Right lobe of liver (tissue), 6 donors: ENCODE measurements at regions not wholly inside any gene's neighbourhood (a gene's known extent, or its start where the extent isn't known, plus 50 kb on each side); places are given as distances from the start of the nearest gene placed in this dataset.
A peak's percentile ranks its signal among the peaks of the same experiment; 100 is the strongest.

Source experiments
- ATAC-seq, 4 donors: fragments of 200-7000 bp; cut with Tn5 transposase; one replicate each; pipeline ENCODE4 v1.9.1; 2020; ENCODE audit warnings: mild to moderate bottlenecking in 4 of 4, moderate library complexity in 4 of 4
- DNase-seq, 3 donors: peaks; one replicate each; pipeline ENCODE4 v3.0.0-alpha.2; 2020
- H3K27ac ChIP-seq, 3 donors: fragments of 200-600 bp; one replicate each; pipeline ENCODE4 v1.8.0; 2022
- H3K27me3 ChIP-seq, 2 donors: fragments of 200-600 bp; one replicate each; pipeline ENCODE4 v1.8.0; 2022
- H3K36me3 ChIP-seq, 4 donors: fragments of 200-600 bp; sonication (generic) in 1 of 4; one replicate each; pipeline versions ENCODE4 v1.5.1 to v1.8.0; 2017 to 2022; ENCODE audit warnings: control low read depth in 1 of 4
- H3K4me1 ChIP-seq, 4 donors: fragments of 200-600 bp; sonication (generic) in 1 of 4; one replicate each; pipeline versions ENCODE4 v1.5.1 to v1.8.0; 2017 to 2022; ENCODE audit warnings: control low read depth in 1 of 4
- H3K4me3 ChIP-seq, 3 donors: fragments of 200-600 bp; one replicate each; pipeline ENCODE4 v1.8.0; 2022
- H3K9me3 ChIP-seq, 4 donors: fragments of 200-600 bp; sonication (generic) in 1 of 4; one replicate each; pipeline versions ENCODE4 v1.5.1 to v1.8.0; 2017 to 2022; ENCODE audit warnings: control low read depth in 1 of 4
- CTCF ChIP-seq, 4 donors: fragments of 200-600 bp in 3 of 4; fragments of 450-650 bp in 1 of 4; IDR thresholded peaks; one replicate each; pipeline versions ENCODE4 v1.5.1 to v1.8.0; 2016 to 2022; ENCODE audit warnings: antibody characterized with exemption in 4 of 4, mild to moderate bottlenecking in 2 of 4
- POLR2A ChIP-seq: fragments of 450-650 bp; IDR thresholded peaks from one replicate; pipeline ENCODE4 v1.6.1; 2017; ENCODE audit warnings: antibody characterized with exemption, mild to moderate bottlenecking
- WGBS: methylation state at CpG from one replicate; pipeline ENCODE4 v1.1.6; 2018; ENCODE audit warnings: low coverage, low lambda C conversion rate; ENCODE audit not compliant: insufficient coverage; ENCODE audit errors: missing lambda C conversion rate; 5-methylcytosine and 5-hydroxymethylcytosine counted together
- intact Hi-C, 2 donors: fragments of 100-400 bp; cut with DNase I; formaldehyde crosslinking; loops; one replicate each; pipeline versions ENCODE4 v1.11.2 to v1.14.1; 2022
- donor health status: DM: no; HTN: yes; CAD: no.
- donor health status: DM: no; HTN: no; CAD: no.
- donor health status: DM: no; HTN: no; CAD: no.
- donor health status: DM: no; HTN: yes; CAD: no.
- donor health status: DM: no; HTN: yes; CAD: no.

DNA sequence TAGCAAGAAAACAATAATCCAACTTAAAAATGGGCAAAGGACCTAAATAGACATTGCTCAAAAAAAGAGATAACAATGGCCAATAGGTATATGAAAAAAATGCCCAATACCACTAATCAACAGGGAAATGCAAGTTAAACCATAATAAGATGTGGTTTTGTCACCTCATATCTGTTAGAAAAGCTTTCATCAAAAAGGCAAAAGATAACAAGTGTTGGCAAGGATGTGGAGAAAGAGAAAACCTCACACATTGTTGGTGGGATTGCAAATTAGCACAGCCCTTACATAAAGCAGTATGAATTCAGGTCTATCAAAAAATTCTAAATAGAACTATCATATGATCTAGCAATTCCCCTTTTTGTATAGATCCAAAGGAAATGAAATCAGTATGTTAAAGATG, 387.2 kb upstream of the DUSP10 start:
- no peak overlapping the region for H3K4me3 ChIP-seq
- no peak for TF ChIP-seq CTCF (IDR thresholded peaks at IDR 0.05)
- no peak for TF ChIP-seq POLR2A
- no peaks in the 10 kb centered on the region for H3K4me1 ChIP-seq
- no peak overlapping the region for H3K27ac ChIP-seq
- no peaks in the 10 kb centered on the region for H3K27me3 ChIP-seq
- intact Hi-C loops, result no loop called here
- H3K36me3 ChIP-seq, result no peaks in the 10 kb centered on the region
- no peaks in the 10 kb centered on the region for H3K9me3 ChIP-seq
- no peak for ATAC-seq
- no peak for DNase-seq

GRCh38 chr1:222127526-222128152, 385.8 kb upstream of the DUSP10 start:
- no peak for DNase-seq
- Histone ChIP-seq H3K4me1 (no peaks in the 10 kb centered on the region), H3K27ac (no peak overlapping the region), H3K27me3 (no peaks in the 10 kb centered on the region), H3K36me3 (no peaks in the 10 kb centered on the region), H3K4me3 (no peak overlapping the region), H3K9me3 (no peaks in the 10 kb centered on the region)
- intact Hi-C loops, result no loop called here
- TF ChIP-seq CTCF (IDR thresholded peaks at IDR 0.05), result no peak
- TF ChIP-seq POLR2A, result no peak
- WGBS, result 86% methylated on average over 3 of the region's 3 CpGs
- no peak for ATAC-seq

DNA sequence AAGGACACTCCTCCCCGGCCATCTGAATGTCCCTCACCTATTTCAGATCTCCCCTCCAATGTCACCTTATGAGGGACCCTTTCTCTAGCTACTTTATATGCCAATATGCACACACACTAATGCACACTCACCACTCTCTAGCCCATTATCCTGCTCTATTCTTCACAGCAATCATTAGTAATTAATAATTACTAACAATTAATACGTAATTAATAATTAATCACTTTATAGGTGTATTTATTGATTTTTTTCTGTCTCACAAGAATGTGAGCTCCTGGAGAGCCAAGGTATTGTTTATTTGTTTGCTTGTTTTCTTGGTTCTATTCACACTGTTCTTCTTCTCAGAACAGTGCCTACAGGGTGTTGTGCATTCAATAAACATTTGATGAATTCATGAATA, 385.2 kb upstream of the DUSP10 start:
- 51% methylated on average over 2 of the region's 2 CpGs for WGBS
- ATAC-seq, result no peak
- no peaks in the 10 kb centered on the region for H3K36me3 ChIP-seq

GRCh38 chr1:222126052-222126451, 384.2 kb upstream of the DUSP10 start:
- H3K36me3 ChIP-seq, result no peaks in the 10 kb centered on the region
- no peaks in the 10 kb centered on the region for H3K9me3 ChIP-seq
- no peaks in the 10 kb centered on the region for H3K4me1 ChIP-seq
- WGBS, result 69% methylated on average over 3 of the region's 4 CpGs
- ATAC-seq (no peak), DNase-seq (no peak)
- intact Hi-C loops, result no loop called here
- H3K27ac ChIP-seq, result no peak overlapping the region
- no peaks in the 10 kb centered on the region for H3K27me3 ChIP-seq
- H3K4me3 ChIP-seq, result no peak overlapping the region
- TF ChIP-seq CTCF (IDR thresholded peaks at IDR 0.05), result no peak
- no peak for TF ChIP-seq POLR2A

More for the DNA sequence above, 385.2 kb upstream of the DUSP10 start:
- no peak for DNase-seq
- TF ChIP-seq POLR2A, result no peak
- TF ChIP-seq CTCF (IDR thresholded peaks at IDR 0.05), result no peak
- intact Hi-C loops, result no loop called here
- no peaks in the 10 kb centered on the region for H3K9me3 ChIP-seq
- no peaks in the 10 kb centered on the region for H3K27me3 ChIP-seq
- no peak overlapping the region for H3K4me3 ChIP-seq
- no peaks in the 10 kb centered on the region for H3K4me1 ChIP-seq
- H3K27ac ChIP-seq, result no peak overlapping the region

GRCh38 chr1:222124602-222125001, 382.7 kb upstream of the DUSP10 start:
- H3K36me3 ChIP-seq, result no peaks in the 10 kb centered on the region
- no peak overlapping the region for H3K27ac ChIP-seq
- DNase-seq, result no peak
- H3K4me1 ChIP-seq, result no peaks in the 10 kb centered on the region
- no peaks in the 10 kb centered on the region for H3K27me3 ChIP-seq
- TF ChIP-seq CTCF (IDR thresholded peaks at IDR 0.05) (peak; percentile 32 to 54 (median 38)), POLR2A (no peak)
- 33% methylated on average over 1 of the region's 1 CpG for WGBS
- peak; percentile 68 to 92 (median 84) for ATAC-seq
- intact Hi-C loops, result no loop called here
- no peaks in the 10 kb centered on the region for H3K9me3 ChIP-seq
- no peak overlapping the region for H3K4me3 ChIP-seq
